NT2/D1 (cell line): ENCODE measurements at regions not wholly inside any gene's neighbourhood (a gene's known extent, or its start where the extent isn't known, plus 50 kb on each side); places are given as distances from the start of the nearest gene placed in this dataset.

Experiments used
- SUZ12 ChIP-seq: IDR thresholded peaks from 2 replicates; pipeline ENCODE4 v1.6.1; 2011; ENCODE audit not compliant: insufficient read length, insufficient read depth; ENCODE audit errors: extremely low read depth
- YY1 ChIP-seq: IDR thresholded peaks from 2 replicates; pipeline ENCODE4 v1.6.1; 2011; ENCODE audit not compliant: insufficient read length, insufficient read depth
- ZNF274 ChIP-seq: IDR thresholded peaks from 2 replicates; pipeline ENCODE4 v1.6.1; 2011; ENCODE audit warnings: mild to moderate bottlenecking, low read depth, low read length

DNA sequence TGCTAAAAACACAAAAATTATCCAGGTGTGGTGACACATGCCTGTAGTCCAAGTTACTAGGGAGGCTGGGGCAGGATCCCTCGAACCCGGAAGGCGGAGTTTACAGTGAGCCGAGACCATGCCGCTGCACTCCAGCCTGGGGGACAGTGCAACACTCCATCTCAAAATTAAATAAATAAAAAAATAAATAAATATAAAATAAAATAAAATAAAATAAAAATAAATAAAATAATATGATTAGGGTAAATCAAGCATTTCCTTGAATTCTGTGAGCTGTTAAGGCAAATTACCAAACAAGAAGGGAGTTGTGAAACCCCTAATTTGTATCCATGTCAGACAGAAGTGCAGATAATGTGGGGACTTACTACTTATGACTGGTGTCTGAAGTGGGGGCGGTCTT, 1928.9 kb upstream of the IGFBP7 start:
- TF ChIP-seq ZNF274 (no peak), YY1 (no peak), SUZ12 (no peak)
